Fibroblast of villous mesenchyme (primary cell): ENCODE measurements at regions not wholly inside any gene's neighbourhood (a gene's known extent, or its start where the extent isn't known, plus 50 kb on each side); places are given as distances from the start of the nearest gene placed in this dataset.

Source experiments
- DNase-seq: peaks from one replicate; pipeline ENCODE4 v3.0.0-alpha.2; 2010; ENCODE audit warnings: low read depth
- H3K4me3 ChIP-seq: 2 replicates; pipeline ENCODE4 v1.5.1; 2011; ENCODE audit warnings: low read depth, mild to moderate bottlenecking, low read length
- TF ChIP-seq, protein P1 (sequence below): IDR thresholded peaks from 2 replicates; pipeline ENCODE4 v1.5.1; 2012; ENCODE audit warnings: low read depth, mild to moderate bottlenecking, low read length; ENCODE audit not compliant: insufficient read depth

DNA sequence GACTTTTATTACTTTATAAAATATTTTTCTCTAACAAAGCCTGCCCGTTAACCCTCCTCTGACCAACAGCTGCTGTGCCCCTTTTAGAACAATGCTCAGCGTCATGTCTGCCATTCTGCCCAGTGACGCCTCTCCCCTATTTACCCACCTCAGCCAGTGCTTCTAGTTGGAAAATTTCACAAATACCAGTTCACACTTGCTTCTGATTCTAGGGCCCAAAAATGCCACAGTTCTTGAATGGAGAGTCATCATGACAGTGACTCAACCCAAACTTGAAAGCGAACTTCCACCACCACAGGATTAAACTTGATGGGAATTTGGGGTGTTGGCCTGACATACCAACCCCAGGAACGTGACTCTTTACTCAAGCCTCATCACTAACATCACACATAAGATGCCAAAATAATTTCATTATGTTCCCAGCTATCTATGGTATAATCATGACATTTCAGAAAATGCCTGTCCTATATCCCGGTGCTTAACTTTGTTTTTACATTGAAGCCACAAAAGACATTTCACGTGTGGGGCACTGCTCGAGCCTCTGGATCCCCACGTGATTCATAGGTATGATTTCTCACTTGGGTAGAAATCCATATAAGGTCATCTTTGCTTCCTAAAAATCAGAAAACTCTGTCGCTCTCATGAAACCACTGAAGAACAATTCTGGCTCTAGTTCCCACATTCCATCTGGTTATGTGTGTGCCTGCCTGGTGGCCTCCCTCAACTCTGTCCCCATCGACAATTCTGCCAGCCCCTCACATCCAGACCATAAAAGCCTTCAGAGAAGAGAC lies 220.9 kb downstream of the ACTL7B start:
- DNase-seq = no peak
- TF ChIP-seq, protein P1, sequence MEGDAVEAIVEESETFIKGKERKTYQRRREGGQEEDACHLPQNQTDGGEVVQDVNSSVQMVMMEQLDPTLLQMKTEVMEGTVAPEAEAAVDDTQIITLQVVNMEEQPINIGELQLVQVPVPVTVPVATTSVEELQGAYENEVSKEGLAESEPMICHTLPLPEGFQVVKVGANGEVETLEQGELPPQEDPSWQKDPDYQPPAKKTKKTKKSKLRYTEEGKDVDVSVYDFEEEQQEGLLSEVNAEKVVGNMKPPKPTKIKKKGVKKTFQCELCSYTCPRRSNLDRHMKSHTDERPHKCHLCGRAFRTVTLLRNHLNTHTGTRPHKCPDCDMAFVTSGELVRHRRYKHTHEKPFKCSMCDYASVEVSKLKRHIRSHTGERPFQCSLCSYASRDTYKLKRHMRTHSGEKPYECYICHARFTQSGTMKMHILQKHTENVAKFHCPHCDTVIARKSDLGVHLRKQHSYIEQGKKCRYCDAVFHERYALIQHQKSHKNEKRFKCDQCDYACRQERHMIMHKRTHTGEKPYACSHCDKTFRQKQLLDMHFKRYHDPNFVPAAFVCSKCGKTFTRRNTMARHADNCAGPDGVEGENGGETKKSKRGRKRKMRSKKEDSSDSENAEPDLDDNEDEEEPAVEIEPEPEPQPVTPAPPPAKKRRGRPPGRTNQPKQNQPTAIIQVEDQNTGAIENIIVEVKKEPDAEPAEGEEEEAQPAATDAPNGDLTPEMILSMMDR = no peak
- H3K4me3 ChIP-seq = no peak overlapping the region

DNA sequence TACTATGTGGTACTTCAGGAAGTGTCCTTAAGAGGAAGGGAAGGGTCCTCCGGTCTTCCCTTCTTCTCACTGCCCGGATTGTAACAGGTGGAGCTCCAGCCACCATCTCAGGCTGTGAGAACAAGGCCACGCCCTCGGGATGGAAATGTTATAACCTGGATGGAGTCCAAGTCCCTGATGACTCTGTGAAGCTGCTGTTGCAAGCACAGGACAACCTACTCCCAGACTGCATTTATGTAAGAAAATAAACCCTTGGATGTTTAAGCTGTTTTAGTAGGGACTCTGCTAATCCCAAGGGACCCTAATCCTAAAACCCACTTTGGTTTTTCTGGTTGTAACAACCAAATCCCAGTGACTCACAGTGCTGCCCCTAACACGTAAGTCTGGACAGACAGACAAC lies 221.6 kb downstream of the ACTL7B start:
- no peak overlapping the region for H3K4me3 ChIP-seq
- DNase-seq = peak; percentile 18
- TF ChIP-seq, protein P1 = no peak

DNA sequence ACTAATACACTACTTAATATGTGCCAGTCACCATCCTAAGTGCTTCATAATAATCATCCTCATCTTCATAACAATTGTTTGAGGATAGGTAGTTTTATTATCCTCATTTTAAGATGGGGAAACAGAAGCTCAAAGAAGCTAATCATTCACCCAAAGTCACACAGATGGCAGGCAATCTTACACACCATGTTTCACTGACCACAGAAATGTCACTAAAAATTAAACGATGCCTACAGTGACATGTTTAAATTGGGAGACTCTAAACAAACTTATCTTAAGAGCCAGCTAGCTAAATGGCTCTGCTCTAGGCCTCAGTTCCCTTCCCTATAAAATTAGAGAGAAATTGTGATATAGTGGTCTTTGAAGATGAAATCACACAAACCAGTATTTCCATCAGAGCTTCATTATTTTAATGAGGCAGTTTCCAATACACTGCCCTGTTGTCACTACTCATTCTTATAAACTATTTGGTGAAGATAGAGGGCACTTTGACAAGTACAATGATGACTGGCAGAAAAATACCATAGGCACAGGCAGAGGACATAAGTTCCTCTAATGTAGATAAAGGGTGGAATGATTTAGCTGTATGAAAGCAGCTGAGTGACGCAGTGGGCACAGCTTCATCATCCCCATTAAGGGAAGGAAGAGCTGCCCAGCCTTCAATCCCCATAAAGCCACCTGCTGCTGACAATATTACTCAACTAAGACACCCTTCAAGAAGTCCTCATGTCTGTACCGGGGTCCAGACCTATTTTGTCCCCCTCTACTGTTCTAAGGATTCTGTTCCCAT lies 224.1 kb downstream of the ACTL7B start:
- no peak overlapping the region for H3K4me3 ChIP-seq
- TF ChIP-seq, protein P1 = no peak
- no peak for DNase-seq

DNA sequence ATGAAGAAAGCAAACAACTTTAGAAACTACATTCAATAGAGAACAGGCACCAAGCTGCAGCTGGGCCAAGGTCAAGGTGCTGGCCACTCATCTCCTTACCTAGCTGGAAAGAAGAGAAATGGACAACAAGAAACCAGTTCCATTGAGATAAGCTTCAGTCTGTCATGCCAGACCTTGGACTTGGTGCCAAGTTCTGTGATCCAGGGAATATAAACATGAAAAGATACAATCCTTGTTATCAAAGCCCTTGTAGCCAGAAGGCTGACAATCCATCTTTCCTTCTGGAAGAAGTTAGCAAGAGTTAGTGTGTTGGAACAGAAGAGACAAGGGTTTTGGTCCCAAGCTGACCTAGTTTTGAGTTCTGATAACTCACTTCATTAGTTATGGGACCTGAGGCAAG lies 227.5 kb downstream of the ACTL7B start:
- DNase-seq = no peak
- TF ChIP-seq, protein P1 = no peak
- H3K4me3 ChIP-seq = no peak overlapping the region

DNA sequence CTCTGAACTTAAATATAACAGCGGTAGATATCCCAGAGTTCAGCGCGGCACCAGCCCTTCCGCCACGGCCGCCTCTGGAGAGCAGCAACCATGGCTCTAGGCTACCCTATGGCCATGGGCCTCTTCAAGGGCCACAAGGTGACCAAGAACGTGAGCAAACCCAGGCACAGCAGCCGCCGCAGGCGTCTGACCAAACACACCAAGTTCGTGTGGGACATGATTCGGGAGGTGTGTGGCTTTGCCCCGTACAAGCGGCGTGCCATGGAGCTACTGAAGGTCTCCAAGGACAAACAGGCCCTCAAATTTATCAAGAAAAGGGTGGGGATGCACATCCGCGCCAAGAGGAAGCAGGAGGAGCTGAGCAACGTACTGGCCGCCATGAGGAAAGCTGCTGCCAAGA lies 229.0 kb downstream of the ACTL7B start:
- H3K4me3 ChIP-seq = no peak overlapping the region
- no peak for DNase-seq
- TF ChIP-seq, protein P1 = no peak

DNA sequence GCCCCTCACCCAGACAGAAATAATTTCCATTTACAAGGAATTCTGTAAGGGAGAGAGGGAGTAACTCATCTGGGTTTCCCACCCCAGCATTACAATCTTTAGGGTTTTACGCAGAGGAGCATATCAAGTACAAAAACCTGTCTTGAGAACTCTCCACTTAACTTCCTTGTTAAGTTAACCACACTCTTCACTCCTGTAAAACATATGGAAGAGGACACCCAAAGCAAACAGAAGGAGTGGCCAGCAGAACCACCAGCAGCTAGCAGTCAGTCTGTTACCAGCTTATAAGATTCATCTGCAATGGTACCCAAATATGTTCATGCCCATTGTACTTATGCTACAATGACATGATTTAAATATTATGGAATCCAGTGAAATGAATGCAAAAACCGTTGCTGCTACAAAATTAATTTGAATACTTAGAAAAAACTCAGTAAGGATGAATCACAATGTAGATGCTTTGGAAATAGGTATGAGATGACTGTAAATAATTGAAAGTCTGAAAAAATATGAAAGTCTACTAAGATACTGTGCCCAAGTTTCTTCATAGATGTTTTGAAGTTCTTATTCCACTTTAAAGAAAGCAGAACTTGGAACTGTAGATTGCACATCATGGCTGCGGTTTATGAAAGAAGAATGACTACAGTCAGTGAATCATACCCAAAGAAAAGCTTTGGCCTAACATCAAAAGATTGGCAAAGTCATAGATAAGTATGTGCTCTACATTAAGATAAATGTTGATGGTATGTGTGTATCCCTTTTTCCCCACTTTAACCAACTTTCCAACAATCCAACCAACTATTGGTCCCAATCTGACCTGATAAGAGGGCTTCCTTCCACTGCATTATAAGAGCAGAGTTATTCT lies 233.6 kb downstream of the ACTL7B start:
- TF ChIP-seq, protein P1 = no peak
- no peak overlapping the region for H3K4me3 ChIP-seq
- DNase-seq = peak; percentile 17
